ENCODE measurements at regions not wholly inside any gene's neighbourhood (a gene's known extent, or its start where the extent isn't known, plus 50 kb on each side); places are given as distances from the start of the nearest gene placed in this dataset.

DNA sequence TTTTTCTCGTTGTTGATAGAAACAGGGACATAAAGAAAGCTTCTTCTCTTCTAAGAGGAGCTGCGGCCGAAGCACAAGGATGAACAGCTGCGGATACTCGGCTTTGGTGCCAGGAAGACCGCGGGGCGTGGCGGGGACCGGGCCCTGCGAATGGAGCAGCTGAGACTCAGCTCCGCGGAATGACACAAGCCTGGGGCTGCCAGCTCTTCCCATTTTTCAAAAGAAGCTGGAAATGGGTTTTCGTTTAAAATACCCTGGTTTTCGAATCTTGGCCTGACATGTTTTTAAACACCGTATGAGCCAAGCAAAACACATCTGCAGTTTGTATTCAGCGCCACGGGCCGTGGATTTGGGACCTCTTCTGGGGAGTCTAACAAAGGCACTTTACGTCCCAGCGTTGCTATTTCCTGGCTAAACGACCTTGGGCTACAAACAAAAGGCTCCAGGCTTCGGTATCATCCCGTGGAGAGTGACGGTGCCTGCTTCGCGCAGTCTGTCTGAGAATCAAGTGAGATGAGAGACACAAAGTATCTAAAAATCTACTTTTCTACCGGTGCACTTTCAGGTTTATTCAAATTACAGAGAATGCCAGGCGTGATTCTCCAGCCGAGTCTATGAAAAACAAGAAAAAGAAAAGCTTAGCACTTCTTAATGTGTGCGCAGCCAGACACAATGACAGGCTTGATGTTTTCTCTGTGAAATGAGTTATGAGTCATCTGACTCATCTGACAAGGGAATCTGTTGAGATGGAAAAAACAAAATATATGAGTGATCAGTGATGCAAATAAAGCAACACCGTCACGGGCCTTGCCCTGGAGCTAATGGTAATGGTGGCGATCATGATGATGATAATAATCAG, 114.0 kb upstream of the TMEM132D start:
- no peak for DNase-seq (ENCODE audit: low spot score)

DNA sequence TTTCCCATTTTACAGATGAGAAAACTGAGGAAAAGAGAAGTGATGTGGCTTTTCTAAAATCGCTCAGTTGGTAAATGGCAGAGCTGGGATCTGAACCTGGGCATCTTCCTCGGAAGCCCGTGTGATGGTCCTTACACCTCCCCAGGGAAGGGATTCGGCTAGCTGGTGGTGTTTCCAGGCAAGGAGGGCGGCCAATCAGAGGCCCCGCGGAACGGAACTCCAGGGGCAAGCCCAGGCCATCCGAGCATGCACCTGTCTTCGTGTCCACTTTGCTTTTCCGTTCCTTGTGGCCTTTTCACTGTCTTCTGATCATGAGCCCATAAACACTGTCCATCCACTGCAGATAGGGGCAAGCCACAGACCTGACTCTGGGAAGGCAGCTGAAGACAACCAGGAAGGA, 114.8 kb upstream of the TMEM132D start:
- no peak for DNase-seq (ENCODE audit: low spot score)

DNA sequence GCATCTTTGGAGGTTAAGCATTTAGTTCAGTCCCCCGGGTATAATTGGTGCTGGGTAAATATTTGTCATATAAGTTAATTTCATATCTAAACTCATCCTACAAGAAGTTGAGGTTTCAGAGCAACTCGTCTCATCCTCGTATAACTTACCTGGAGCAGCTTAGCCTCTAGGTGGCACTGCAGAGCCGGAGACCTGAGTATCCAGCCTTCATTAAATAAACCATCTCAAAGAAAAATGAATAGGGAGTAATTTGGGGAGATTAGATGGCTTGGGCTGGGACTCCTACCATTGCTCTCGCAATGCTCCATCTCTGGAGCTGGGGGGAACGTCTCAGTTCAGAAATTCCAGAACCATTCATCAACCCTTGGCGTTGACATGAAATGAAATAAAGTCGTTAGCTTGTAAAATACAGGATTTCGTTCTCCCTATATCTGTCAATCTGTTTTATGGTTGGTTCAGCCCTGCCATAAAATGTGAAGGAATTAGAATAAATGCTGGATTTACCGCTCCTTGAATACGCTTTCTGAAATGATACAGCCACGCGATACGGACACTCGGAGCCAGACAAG, 122.9 kb upstream of the TMEM132D start:
- DNase-seq (ENCODE audit: low spot score), result no peak

DNA sequence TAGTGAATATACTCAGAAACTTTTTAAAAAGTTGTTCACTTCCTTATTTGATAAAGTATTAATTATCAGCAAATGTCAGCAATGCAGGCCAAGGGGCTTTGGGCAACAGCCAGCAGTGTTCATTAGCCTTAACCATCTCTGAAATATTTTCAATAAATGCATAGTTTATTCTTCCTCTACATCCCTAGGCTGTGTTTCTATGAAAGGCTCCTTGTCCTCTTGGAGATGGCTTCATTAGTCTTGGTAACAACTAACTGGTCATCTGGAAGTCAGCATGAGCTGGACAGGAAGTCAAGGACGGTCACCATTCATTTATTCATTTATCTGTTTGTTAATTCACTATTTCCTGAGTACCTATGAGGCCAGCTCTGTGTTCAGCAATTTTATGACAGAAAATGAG, 124.0 kb upstream of the TMEM132D start:
- DNase-seq (ENCODE audit: low spot score), result no peak

DNA sequence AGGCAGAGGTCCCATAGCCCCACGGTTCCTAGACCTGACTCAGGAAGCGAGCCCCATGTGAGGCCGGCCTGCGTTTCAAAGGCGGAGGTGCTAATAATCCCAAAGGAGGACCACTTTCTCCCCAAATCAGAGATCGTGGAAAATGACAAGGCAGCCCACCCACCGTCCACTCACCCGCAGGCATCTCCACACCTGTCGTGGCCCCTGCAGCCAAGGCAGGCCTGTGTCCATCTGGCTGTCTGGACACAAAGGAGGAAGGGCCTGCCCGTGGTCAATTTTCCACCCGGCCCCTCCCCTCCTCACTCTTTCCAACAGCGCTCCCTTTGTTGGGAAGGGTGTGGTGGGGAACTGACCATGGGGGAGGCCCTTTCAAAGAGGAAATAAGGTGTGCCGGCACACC, 125.3 kb upstream of the TMEM132D start:
- DNase-seq (ENCODE audit: low spot score), result no peak

DNA sequence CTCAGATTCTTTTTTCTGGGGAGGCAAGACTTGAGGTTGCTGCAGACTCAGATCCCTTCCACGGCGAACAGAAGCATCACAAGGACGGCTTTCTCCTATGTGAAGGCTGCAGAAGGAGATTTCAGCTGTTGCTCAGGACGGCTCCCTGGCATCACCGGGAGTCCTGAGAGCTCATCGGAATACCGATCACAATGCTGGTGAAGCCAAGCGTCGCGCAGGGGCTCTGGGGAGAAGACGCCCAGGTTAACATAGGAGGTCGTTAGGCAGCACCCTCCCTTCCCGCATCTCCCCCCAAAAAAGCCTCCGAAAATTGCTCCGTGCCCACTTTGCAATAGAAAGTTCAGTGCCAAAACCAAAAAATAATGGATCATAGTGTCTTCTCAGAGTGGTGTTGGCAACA, 127.2 kb upstream of the TMEM132D start:
- DNase-seq (ENCODE audit: low spot score), result no peak

DNA sequence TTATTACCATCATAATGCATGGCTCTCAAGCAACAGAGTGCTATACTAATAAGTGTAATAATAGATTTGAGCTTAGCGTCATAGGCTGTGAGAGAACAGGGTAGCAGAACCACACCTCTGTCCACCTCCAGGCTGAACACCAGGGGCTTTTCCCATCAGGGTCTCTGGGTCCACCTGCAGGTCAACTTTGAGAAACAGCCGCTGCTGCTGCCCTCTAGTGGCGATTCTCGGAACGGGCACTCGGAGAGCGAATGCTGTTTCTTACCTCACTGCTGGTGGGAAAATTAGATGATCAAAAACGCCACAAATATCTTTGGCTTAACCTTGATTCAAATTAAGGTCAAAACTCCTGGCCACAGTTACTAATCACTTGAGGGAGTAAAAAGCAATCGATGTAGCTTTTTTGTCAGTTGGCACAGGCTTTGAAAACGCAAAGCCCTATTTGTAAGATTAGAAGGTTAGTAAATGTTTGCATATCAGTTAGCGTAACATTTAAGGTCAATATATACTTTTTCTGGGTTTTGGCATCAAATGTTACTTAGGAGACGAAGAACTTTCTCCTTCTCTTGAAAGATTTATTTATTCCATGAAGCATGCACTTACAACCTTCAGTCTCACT, 127.9 kb upstream of the TMEM132D start:
- DNase-seq (ENCODE audit: low spot score), result peak; percentile 81

DNA sequence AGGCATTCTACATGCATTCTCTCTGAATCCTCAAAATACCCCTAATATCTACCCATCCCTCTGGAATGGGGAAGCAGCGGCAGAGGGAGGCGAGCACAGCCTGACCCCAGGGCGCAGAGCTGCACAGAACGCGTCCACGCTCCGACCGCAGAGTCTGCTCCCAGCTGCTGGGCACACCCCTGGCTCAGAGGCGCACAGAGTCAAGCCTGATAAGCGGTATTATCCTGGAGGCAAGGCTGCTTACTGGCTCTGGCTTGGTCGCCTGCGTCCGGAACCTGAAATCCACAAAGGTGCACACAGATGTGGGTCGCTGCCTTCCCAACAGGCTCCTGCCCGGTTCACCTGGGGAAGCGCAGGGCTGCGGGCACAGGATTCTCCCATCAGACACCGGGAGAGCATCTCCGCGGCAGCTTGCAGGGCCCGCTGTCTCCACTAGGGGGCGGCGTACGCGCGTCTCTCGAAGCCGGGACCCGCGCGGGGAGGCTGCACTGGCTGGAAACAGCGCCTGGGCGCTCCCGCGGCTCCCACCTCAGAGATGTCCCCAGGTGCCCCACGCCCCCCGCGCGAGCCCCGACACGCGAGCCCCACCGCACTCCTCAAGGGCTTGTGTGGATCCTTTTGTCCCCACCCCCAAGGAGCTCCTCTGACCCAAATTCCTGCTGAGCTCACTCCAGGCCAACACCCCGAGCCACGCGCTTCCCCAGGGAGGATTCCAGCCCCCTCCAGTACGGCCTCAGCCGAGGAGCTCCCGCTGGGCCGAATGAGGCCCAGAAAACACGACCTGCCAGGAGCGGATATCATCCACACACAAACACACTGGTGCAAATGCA, 120.1 kb upstream of the FZD10 start:
- DNase-seq (ENCODE audit: low spot score), result peak; percentile 88

DNA sequence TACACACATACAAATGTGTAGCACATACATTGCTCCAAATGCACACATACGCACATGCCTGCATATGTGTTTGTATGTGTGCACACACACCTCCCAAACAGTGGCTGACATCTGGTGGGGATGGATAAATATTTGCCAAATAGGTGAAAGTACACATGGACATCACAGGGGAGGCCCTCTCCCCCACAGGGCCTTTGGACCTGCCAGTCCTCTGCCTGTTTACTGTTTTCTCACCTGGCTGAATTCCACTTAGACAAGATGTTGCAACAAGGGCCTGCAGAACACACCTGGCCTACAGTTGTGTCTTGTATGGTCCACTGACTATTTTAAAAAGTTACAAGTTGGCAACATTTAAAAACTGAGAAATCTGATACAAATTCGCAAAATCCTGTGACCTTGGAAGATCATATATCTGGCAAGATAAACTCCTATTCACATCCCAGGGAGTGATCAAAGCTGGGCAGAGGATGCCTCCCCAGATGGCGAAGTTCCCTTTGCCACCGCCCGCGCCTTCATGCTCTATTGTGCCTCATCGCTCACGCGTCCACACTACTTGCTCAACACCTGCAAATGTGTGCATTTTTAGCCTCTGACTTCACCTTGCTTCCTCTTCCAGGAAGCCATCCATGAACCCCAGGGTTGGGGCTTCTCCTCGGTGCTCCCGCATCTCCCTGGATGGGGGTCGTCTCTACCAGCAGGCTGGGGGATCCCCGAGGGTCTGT, 118.4 kb upstream of the FZD10 start:
- no peak for DNase-seq (ENCODE audit: low spot score)

DNA sequence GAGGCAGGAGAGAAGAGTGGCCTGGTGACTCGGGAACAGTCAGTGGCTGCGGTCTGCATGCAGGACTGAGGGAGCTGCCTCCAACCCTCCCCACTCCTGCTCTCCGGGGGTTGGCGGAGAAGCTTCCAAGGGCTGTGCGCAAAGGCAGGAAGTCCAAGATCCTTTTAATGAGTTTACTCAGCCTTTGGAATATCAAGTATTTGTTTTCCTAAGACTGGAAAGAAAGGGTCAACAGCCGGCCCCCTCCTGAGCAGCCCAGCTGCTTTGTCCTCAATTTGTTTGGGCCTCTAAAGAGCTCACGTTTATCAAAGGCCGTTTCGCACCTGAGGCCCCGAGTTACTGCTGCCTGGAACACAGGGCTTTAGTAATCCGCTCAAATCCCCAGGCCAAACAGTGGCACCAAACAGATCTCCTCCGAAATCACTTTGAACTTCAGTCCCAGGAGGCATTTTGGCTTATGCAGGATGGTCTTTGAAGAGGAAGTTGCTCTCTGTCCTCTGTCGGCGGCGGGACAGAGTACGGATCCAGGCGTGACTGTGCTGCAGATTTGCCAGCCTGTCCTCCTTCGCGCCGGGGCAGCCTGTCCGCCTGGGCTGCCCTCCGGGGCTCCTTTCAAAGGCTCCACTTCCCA, 117.2 kb upstream of the FZD10 start:
- DNase-seq (ENCODE audit: low spot score), result peak; percentile 48

DNA sequence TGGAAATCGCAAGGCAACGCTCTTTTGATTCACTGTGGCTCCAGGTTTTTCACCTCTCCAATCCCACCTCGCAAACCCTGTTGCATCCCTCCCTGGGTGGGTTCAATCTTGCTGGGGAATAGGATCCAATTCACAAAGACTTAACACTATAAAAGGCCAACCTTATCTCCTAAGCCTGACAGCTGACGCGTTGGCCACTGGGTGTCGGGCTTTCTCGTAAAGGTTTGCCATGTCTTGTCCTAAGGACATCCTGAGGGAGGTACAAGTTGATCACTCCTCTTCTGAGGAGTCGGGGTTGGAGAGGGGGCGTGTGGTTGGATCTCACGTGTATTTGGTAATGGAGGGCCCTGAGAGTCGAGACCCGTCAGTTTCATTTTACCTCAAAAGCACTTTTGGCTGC, 112.6 kb upstream of the FZD10 start:
- peak; percentile 36 for DNase-seq (ENCODE audit: low spot score)

DNA sequence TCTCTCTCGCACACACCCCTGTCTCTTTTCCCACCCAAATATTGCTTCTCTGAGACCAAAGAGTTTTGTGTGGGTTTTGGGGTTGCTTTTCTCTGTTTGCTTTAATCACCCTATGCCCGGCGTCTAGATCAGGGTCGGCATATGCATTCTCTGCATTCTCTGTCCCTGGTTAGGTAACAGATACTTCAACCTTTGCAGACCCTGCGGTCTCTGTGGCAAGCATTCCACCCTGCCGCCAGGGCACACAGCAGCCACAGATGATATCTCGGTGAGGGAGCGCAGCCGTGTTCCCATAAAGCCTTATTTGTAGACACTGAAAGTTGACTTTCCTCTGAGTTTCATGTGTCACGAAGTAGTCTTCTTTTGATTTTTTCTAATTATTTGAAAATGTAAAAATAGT, 110.4 kb upstream of the FZD10 start:
- no peak for DNase-seq (ENCODE audit: low spot score)

DNA sequence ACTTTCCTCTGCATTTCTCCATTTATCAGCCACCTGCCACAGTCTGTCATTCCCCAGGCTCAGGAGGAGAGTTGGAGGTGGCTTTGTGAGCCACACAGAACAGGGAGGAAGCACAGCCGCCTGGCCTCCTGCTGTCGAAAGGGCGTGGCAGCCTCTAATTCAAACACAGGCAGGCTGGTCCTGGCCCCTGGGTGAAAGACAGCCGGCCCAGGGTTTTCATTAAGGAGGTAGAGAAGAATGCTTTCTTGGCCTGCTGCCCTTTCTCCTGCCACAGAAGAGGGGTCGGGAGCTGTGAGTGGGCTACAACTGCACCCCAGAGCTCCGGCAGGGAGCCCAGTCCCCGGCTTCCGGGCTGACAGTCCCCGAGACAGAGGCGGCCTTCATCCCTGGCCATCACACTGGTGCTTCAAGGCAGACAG, 108.6 kb upstream of the FZD10 start:
- DNase-seq (ENCODE audit: low spot score), result peak; percentile 56

DNA sequence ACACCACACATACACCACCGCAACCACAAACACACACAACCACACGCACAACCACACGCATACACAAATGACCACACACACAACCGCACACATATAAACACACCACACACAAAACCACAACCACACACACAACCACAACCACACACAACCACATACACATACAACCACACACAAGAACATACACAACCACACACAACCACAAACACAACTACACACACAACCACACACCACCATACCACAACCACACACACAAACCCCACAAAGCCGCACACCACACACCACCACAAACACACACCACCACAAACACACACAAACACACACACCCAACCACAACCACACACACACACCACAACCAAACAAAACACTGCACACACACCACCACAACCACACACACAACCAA, 107.5 kb upstream of the FZD10 start:
- no peak for DNase-seq (ENCODE audit: low spot score)

DNA sequence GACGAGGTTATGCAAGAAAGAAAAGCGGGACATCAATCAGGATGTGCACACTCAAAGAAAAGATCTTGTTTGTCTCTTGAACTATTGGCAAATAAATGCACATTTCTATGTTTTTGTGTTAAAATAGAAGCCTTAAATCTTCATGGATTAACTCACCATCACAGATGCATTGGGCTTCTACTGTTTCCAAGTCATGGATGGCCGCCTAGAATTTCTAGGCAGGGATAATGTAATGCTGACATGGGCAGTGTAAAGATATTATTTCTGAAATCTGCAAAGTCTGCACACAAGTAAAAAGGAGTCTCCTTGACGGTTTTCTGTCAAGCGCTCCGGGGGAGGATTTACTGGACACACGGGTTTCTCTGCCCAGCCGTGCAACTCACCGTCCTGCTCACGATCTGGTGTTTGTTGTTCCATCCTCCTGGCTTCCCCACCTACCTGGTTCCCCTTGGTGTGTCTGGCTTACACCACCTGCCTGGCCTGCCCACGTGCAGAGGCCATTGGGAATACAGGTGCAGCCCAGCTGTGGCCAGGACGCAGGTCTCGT, 103.3 kb upstream of the FZD10 start:
- DNase-seq (ENCODE audit: low spot score), result no peak

DNA sequence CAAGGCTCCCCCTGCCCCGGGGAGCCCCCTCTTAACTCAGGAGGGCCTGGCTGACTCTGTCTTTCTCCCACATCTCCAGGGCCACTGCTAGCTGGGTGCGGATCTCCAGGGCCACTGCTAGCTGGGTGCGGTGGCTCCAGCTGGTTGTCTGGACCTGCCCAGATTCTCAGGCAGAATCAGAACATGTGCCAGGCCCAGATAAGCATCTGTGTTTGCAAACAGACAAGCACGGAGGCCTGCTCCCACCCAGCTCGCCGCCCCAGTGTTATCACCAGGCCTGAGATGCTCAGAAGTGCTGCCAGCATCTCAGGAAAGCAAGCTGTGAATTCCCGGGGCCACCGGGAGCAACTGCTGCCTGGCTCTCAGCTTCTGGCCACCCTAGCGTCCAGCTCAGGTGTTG, 98.4 kb upstream of the FZD10 start:
- DNase-seq (ENCODE audit: low spot score), result no peak

DNA sequence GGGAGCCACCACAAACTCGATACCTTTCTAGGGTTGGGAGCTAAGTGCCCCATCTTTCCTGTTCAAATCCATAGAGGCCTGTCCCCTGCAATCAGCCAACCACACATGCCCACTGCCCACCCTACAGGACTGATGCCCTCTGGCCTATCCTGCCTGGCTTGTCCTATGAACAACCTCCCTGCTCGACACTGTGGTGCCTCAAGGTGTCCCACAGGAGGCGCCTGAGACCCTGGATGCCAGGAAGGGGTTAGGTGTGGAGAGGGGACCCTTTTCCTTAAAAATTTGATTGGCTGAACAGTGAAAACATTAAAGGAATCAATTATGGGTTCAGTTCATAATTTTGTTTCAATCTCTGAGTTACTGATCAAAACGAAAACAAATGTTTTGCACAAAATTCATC, 97.3 kb upstream of the FZD10 start:
- DNase-seq (ENCODE audit: low spot score), result peak; percentile 65

DNA sequence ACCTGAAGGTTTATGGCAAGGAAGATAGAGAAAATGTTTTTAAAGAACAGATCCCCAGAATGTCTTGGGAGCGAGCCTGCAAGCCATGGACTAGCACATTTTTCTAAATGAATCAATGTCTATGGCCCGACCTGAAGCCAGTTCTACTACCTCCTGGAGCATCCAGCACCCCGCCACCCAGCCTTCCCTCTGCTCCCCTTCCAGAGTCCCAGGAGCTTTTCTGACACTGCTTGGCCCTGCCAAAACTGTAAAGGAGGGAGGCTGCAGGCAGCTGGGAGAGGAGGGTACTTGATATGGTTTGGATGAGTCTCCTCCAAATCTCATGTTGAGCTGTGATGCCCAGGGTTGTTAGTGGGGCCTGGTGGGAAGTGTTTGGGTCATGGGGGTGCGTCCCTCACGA, 95.5 kb upstream of the FZD10 start:
- DNase-seq (ENCODE audit: low spot score), result no peak

DNA sequence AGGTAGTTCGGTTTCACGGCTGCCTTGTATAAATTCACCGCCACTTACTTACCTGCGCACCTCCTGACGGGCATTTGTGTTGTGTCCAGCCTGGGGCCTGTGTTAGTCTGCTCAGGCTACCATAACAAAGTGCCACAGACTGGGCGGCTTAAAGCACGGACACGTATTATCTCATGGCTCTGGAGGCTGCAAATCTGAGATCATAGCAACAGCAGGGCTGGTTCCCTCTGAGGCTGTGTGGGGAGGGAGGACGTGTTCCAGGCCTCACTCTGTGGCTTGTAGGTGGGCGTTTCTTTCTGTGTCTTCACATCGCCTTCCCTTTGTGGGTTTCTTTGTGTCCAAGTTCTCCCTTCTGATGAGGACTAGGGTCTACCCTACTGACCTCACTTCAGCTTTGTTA, 93.5 kb upstream of the FZD10 start:
- DNase-seq (ENCODE audit: low spot score), result no peak

DNA sequence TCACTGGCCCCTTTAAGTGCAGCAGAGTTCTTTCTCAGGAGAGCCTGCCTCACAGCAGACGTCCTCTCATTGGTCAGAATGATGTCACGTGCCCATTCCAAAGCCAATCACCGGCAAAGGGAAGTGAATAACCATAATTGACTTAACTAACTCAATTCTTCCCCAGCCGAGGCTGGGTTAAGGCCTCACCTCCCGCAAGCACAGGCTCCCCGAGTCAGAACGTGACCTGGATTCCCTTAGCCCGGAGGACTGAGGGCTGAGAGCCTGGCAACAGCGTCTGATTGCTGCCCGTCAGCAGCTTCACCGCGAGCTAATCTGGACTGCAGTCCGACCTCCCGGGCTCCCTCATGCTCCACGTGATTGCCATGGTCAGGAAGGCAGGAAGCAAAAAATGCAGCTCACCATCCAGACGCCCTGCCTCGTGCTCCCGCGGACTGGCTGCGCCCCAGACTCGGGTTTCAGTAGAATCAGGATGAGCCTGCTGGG, 92.1 kb upstream of the FZD10 start:
- DNase-seq (ENCODE audit: low spot score), result peak; percentile 28

DNA sequence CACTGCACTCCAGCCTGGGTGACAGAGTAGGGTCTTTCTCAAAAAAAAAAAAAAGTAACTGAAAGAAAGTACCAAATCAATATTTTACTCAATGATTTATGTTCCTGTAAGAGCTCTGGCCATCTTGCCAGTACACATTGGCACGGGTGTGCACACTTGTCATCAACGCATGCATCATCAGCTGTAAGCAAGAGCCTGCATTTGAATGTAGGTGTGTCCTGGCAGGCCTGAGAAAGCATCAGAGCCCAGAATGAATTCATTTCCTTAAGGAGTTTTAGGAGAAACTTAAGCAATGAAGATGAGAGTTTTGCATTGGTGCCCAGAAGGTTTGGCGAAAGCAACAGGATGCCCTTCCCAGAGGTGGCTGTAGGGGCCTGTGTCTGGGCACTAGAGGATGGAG, 88.5 kb upstream of the FZD10 start:
- no peak for DNase-seq (ENCODE audit: low spot score)

All from iPS-NIHi11 (cell line).